Endothelial cell of umbilical vein (primary cell): ENCODE measurements at regions not wholly inside any gene's neighbourhood (a gene's known extent, or its start where the extent isn't known, plus 50 kb on each side); places are given as distances from the start of the nearest gene placed in this dataset.

ENCODE experiments used
- BruUV-seq: library from RNA; stranded (reverse); fragments of 400-500 nt; replicated peaks from 2 replicates; lab custom pipeline; 2021; lab: Mats Ljungman, UMichigan
- CTCF ChIA-PET: fragments of 300-600, 350-600 bp; sonication (Branson Sonifier 250); formaldehyde crosslinking; loops from one replicate; lab custom pipeline; 2021; ENCODE audit warnings: antibody characterized with exemption, inconsistent platforms; lab: Charles Lee
- POLR2A ChIA-PET: fragments of 300-600, 350-600 bp; sonication (Branson Sonifier 250); formaldehyde crosslinking; loops from one replicate; lab custom pipeline; 2021; ENCODE audit warnings: antibody characterized with exemption, inconsistent platforms; lab: Charles Lee
- DNase-seq: peaks from one replicate; pipeline ENCODE4 v3.0.0-alpha.2; 2011; ENCODE audit warnings: low read depth, low spot score
- FAIRE-seq: peaks from 2 replicates; lab custom pipeline; 2011; peaks lifted over from hg19 to GRCh38; lab: Jason Lieb, UNC
- H2AFZ ChIP-seq: 2 replicates; pipeline ENCODE4 v1.6.0; 2012; ENCODE audit warnings: low read depth, low read length, control low read depth, inconsistent platforms
- H3K27ac ChIP-seq: 2 replicates; pipeline ENCODE4 v1.5.1; 2011; ENCODE audit warnings: low read depth, mild to moderate bottlenecking, control low read depth, low read length, moderate library complexity; ENCODE audit not compliant: insufficient read depth
- H3K27me3 ChIP-seq, 2 experiments: 2 replicates each; pipeline versions ENCODE4 v1.6.0 to v1.6.1; 2011; ENCODE audit warnings: low read length in 2 of 2, mixed read lengths in 1 of 2; ENCODE audit not compliant: control insufficient read depth in 2 of 2, insufficient read depth in 2 of 2
- H3K36me3 ChIP-seq, 2 experiments: 2 replicates in 1 of 2; 3 replicates in 1 of 2; pipeline ENCODE4 v1.5.1; 2011; ENCODE audit warnings: low read length in 2 of 2, mild to moderate bottlenecking in 1 of 2, moderate library complexity in 1 of 2; ENCODE audit not compliant: control insufficient read depth in 2 of 2, insufficient read depth in 2 of 2; ENCODE audit errors: extremely low read depth in 1 of 2
- H3K4me1 ChIP-seq: 3 replicates; pipeline ENCODE4 v1.5.1; 2011; ENCODE audit warnings: mild to moderate bottlenecking, low read length; ENCODE audit not compliant: control insufficient read depth, insufficient read depth; ENCODE audit errors: extremely low read depth
- H3K4me2 ChIP-seq: 2 replicates; pipeline ENCODE4 v1.6.1; 2011; ENCODE audit warnings: low read length, control low read depth, mixed read lengths; ENCODE audit not compliant: insufficient read depth
- H3K4me3 ChIP-seq, 3 experiments: fragments of 200-600 bp in 1 of 3; sonication (generic), shearing (Covaris generic) in 1 of 3; replicated peaks in 1 of 3; 2 replicates each; pipeline ENCODE4 v1.5.1; 2011 to 2016; ENCODE audit warnings: control low read depth in 3 of 3, low read length in 3 of 3, mild to moderate bottlenecking in 2 of 3, inconsistent platforms in 1 of 3, low read depth in 1 of 3, moderate library complexity in 1 of 3; ENCODE audit not compliant: insufficient read depth in 1 of 3
- H3K79me2 ChIP-seq: 2 replicates; pipeline ENCODE4 v1.6.0; 2012; ENCODE audit warnings: low read length, inconsistent platforms; ENCODE audit not compliant: control insufficient read depth, insufficient read depth
- H3K9ac ChIP-seq: replicated peaks from 2 replicates; pipeline ENCODE3; 2011; ENCODE audit warnings: low read length, control low read depth; ENCODE audit not compliant: insufficient read depth; ENCODE audit errors: extremely low read depth
- H3K9me1 ChIP-seq: replicated peaks from 3 replicates; pipeline ENCODE4 v1.6.0; 2011; ENCODE audit warnings: mild to moderate bottlenecking, low read length; ENCODE audit not compliant: control insufficient read depth, insufficient read depth; ENCODE audit errors: extremely low read depth
- H3K9me3 ChIP-seq: replicated peaks from 2 replicates; pipeline ENCODE4 v1.5.1; 2012; ENCODE audit warnings: low read length, inconsistent platforms; ENCODE audit not compliant: control insufficient read depth, insufficient read depth
- H4K20me1 ChIP-seq: replicated peaks from 2 replicates; pipeline ENCODE3; 2011; ENCODE audit warnings: mild to moderate bottlenecking, low read length; ENCODE audit not compliant: control insufficient read depth, insufficient read depth; ENCODE audit errors: extremely low read depth
- CTCF ChIP-seq, 2 donors: IDR thresholded peaks; 1 replicate in 1 of 2; 2 replicates in 1 of 2; pipeline ENCODE4 v1.5.1; 2011; ENCODE audit warnings: low read length in 2 of 2, mild to moderate bottlenecking in 2 of 2, moderate library complexity in 2 of 2, control low read depth in 1 of 2, inconsistent platforms in 1 of 2, low read depth in 1 of 2; ENCODE audit not compliant: insufficient read depth in 1 of 2; ENCODE audit errors: extremely low read depth in 1 of 2
- EZH2 ChIP-seq: IDR thresholded peaks from 2 replicates; pipeline ENCODE4 v1.6.1; 2012; ENCODE audit warnings: borderline replicate concordance, low read depth, mild to moderate bottlenecking, moderate library complexity, low read length, inconsistent platforms; ENCODE audit not compliant: severe bottlenecking
- FOS ChIP-seq: IDR thresholded peaks from 2 replicates; pipeline ENCODE4 v1.6.1; 2011; ENCODE audit warnings: mild to moderate bottlenecking, low read length, moderate library complexity, borderline replicate concordance; ENCODE audit not compliant: insufficient read depth
- GATA2 ChIP-seq: IDR thresholded peaks from 2 replicates; pipeline ENCODE4 v1.7.0; 2011; ENCODE audit warnings: low read depth, mild to moderate bottlenecking, moderate library complexity, mixed read lengths, low read length; ENCODE audit not compliant: insufficient read length, insufficient read depth
- JUN ChIP-seq: IDR thresholded peaks from 2 replicates; pipeline ENCODE4 v1.6.1; 2011; ENCODE audit warnings: borderline replicate concordance, low read depth; ENCODE audit not compliant: insufficient read length, insufficient read depth
- MYC ChIP-seq: IDR thresholded peaks from one replicate; pipeline ENCODE4 v1.6.1; 2011; ENCODE audit warnings: mild to moderate bottlenecking, low read depth, low read length
- POLR2A ChIP-seq: IDR thresholded peaks from 2 replicates; pipeline ENCODE4 v1.6.1; 2012; ENCODE audit warnings: low read depth, mild to moderate bottlenecking, control low read depth, low read length
- POLR2AphosphoS5 ChIP-seq: IDR thresholded peaks from 2 replicates; pipeline ENCODE4 v1.6.1; 2012; ENCODE audit warnings: low read depth, mild to moderate bottlenecking, control low read depth, low read length, moderate library complexity; ENCODE audit not compliant: insufficient read depth
- dilution Hi-C: fragments of 300-500 bp; cut with MboI; formaldehyde crosslinking; loops from one replicate; pipeline ENCODE4 v1.15.0; 2019; ENCODE audit warnings: low sequenced_read_pairs; ENCODE audit not compliant: extremely low pct_ligation_motif_present
- intact Hi-C: fragments of 100-400 bp; cut with micrococcal nuclease; formaldehyde crosslinking; loops from one replicate; pipeline ENCODE4 v1.10.0; 2022
- TF ChIP-seq, protein P1 (sequence below): IDR thresholded peaks from 2 replicates; pipeline ENCODE4 v1.6.1; 2011; ENCODE audit not compliant: insufficient read depth, insufficient read length

GRCh38 chr5:12659686-12660085 is 755.4 kb upstream of the CTNND2 start:
- H3K27me3 ChIP-seq: no peaks in the 10 kb centered on the region
- no peak overlapping the region for H2AFZ ChIP-seq
- no peak overlapping the region for H3K4me2 ChIP-seq
- no peaks in the 10 kb centered on the region for H3K9me3 ChIP-seq
- no peaks in the 10 kb centered on the region for H3K9me1 ChIP-seq
- DNase-seq: no peak
- H3K4me1 ChIP-seq: no peaks in the 10 kb centered on the region
- H3K27ac ChIP-seq: no peak overlapping the region
- H4K20me1 ChIP-seq: no peaks in the 10 kb centered on the region
- ChIA-PET POLR2A (no interaction called here), CTCF (no interaction called here)
- no peak overlapping the region for H3K4me3 ChIP-seq
- TF ChIP-seq, protein P1, sequence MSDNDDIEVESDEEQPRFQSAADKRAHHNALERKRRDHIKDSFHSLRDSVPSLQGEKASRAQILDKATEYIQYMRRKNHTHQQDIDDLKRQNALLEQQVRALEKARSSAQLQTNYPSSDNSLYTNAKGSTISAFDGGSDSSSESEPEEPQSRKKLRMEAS: no peak
- no peak for TF ChIP-seq GATA2
- TF ChIP-seq CTCF (IDR thresholded peaks at IDR 0.05; ENCODE audit: extremely low read depth in 1 of 2, insufficient read depth in 1 of 2, low read depth in 1 of 2, low read length in 2 of 2): no peak
- TF ChIP-seq JUN: no peak
- no peak for TF ChIP-seq MYC
- FAIRE-seq: no peak
- dilution Hi-C loops (no loop called here), intact Hi-C loops (no loop called here)
- no peak overlapping the region for H3K9ac ChIP-seq
- BruUV-seq: no TSS peak
- H3K79me2 ChIP-seq: no peaks in the 10 kb centered on the region
- no peaks in the 10 kb centered on the region for H3K36me3 ChIP-seq

DNA sequence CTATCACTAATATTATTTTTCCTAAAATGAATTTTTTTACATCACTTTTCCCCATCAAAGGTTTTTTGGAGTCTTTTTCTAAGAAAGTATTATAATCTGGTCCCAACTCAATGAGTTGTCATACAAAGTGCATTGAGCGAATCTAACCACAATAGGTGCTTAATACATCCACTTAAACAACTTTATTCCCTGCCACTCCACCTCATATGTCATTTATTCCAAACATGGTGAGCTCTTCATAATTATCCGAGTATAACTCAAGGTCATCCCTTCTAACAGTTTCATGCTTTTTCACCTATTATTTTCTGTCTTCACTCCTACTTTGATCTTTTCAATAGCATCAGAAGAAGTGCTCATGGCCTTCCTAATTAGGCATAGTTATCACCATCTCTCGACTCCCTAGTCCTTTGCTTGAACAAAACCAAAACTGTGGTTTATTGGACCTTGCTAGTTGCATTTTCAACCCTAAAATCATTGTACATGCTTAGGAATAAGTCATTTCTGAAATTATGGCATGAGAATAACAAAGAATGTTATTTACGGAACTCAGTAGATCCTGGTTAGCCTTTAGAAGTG is 754.7 kb upstream of the CTNND2 start:
- ChIA-PET CTCF (no interaction called here), POLR2A (no interaction called here)
- TF ChIP-seq GATA2 (no peak), CTCF (IDR thresholded peaks at IDR 0.05; ENCODE audit: extremely low read depth in 1 of 2, insufficient read depth in 1 of 2, low read depth in 1 of 2, low read length in 2 of 2) (no peak), EZH2 (no peak), POLR2AphosphoS5 (no peak), FOS (no peak), JUN (no peak), MYC (no peak), POLR2A (no peak)
- TF ChIP-seq, protein P1: no peak
- Histone ChIP-seq H3K27me3 (no peaks in the 10 kb centered on the region), H3K4me1 (no peaks in the 10 kb centered on the region), H3K9ac (no peak overlapping the region), H2AFZ (no peak overlapping the region), H3K27ac (no peak overlapping the region), H3K4me3 (no peak overlapping the region), H3K4me2 (no peak overlapping the region), H3K79me2 (no peaks in the 10 kb centered on the region), H4K20me1 (no peaks in the 10 kb centered on the region), H3K36me3 (no peaks in the 10 kb centered on the region), H3K9me3 (no peaks in the 10 kb centered on the region), H3K9me1 (no peaks in the 10 kb centered on the region)
- FAIRE-seq: no peak
- intact Hi-C loops (no loop called here), dilution Hi-C loops (no loop called here)
- BruUV-seq: no TSS peak
- no peak for DNase-seq
